Stimulated activated CD4-positive, alpha-beta T cell treated with anti-CD3 and anti-CD28 coated beads, TNF-alpha, amount 100 ng/mL, for 1 hour (primary cell): ENCODE measurements at regions not wholly inside any gene's neighbourhood (a gene's known extent, or its start where the extent isn't known, plus 50 kb on each side); places are given as distances from the start of the nearest gene placed in this dataset.
"Not testable (repeated sequence)": the region's sequence is repeated elsewhere in the genome, so short reads cannot be mapped to it uniquely, and the experiment has no call there.

ENCODE experiments used
- DNase-seq, 3 donors: peaks; one replicate each; pipeline ENCODE4 v3.0.0-alpha.2; 2020; ENCODE audit warnings: low read depth in 3 of 3, low spot score in 1 of 3

DNA sequence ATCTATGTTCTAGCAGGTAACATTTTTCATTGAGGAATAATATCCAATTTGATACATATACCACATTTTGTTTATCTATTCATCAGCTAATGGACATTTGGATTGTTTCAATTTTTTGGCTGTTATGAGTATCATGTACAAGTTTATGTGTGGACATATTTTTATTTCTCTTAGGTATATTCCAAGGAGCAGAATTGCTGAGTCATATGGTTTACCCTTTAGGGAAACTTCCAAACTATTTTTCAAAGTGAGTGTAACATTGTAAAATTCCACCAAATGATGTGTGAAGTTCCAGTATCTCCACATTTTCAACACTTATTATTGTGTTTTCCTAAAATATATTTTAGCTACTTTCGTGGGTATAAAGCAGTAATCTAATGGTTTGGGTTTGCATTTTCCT is 1789.9 kb downstream of the MRPL39 start:
- DNase-seq = no peak

DNA sequence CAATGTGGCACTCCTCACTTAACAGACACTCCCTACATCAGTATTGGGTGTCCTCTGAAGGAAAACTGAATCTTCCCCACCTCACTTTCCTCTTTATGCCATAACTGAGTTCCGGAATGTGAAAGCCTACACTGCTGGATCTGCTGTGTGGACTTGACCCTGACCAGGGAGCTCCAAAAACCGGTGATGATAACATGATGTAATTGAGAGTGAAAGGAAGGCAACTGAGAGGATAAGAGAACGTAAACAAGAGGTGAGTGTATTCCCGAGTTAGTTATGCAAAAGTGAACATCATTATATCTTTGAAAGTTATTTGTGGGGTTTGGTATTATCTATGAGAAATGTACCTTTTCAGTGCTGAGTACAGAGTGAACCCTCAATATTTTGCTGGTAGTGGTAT is 1794.8 kb downstream of the MRPL39 start:
- DNase-seq = no peak

DNA sequence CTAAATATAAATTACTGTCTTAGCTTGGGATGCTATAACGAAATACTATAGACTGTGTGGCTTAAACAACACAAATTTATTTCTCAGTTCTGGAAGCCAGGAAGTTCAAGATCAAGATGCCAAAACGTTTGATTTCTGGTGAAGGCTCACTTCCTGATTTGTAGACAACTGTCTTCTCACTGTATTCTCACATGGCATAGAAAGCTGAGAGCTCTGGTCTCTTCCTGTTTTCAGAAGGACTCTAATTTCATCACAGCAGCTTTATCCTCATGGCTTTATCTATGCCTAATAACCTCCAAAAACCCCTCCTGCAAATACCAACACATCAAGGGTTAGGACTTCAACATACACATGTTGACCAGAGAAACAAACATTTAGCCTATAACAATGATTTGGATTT is 1795.5 kb downstream of the MRPL39 start:
- no peak for DNase-seq

DNA sequence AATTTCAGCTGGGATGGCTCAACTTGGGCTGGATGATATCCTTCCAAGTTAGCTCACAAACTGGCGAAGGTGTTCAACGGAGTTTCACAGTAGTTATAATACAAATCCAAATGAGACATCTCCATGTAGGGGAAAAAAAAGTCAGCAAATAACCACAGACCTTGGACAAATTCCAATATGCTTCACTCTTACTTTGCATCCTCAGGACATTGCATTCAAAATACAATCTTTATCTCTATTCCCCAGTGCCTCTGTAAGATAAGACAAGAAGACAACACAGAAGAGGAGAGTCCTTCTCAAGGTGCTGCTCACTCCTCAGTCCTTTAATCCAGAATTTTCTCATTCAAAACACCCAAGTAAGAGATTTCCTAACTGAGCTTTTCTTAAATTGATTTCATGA is 1797.7 kb downstream of the MRPL39 start:
- DNase-seq = no peak

DNA sequence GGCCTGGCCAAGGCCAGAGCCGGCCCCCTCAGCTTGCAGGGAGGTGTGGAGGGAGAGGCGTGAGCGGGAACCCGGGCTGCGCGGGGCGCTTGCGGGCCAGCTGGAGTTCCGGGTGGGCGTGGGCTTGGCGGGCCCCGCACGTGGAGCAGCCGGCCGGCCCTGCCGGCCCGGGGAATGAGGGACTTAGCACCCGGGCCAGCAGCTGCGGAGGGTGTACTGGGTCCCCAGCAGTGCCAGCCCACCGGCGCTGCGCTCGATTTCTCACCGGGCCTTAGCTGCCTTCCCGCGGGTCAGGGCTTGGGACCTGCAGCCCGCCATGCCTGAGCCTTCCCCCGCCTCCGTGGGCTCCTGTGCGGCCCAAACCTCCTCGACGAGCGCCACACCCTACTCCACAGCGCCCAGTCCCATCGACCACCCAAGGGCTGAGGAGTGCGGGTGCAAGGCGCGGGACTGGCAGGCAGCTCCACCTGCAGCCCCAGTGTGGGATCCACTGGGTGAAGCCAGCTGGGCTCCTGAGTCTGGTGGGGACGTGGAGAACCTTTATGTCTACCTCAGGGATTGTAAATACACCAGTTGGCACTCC is 1800.2 kb downstream of the MRPL39 start:
- not testable (repeated sequence) for DNase-seq

DNA sequence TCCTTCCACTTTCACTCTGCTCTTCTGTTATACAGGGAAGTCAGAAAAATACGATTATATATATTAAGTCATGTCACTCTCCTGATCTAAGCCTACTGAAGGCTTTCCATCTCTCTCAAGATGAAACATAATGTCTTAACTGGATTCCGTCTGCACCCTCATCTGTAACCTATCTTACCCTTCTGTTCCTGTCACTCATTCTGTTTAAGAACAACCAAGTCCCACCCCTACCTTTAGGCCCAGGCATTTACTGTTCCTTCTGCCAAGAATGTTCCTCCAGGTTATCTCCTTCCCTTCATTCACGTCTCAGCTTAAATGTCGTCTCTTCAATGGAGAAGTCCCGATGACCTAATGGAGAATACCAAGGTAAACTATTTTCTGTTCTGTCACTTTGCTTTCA is 1802.4 kb downstream of the MRPL39 start:
- DNase-seq = no peak

DNA sequence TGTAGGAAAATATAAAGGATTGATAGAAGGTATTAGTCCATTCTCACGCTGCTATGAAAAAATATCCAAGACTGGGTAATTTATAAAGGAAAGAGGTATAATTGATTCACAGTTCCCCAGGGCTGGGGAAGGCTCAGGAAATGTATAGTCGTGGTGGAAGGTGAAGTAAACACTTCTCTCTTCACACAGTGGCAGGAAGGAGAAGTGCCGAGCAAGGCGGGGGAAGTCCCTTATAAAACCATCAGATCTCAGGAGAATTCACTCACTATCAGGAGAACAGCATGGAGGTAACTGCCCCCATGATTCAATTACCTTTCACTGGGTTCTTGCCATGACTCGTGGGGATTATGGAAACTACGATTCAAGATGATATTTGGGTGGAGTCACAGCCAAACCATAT is 1806.0 kb downstream of the MRPL39 start:
- DNase-seq = no peak

DNA sequence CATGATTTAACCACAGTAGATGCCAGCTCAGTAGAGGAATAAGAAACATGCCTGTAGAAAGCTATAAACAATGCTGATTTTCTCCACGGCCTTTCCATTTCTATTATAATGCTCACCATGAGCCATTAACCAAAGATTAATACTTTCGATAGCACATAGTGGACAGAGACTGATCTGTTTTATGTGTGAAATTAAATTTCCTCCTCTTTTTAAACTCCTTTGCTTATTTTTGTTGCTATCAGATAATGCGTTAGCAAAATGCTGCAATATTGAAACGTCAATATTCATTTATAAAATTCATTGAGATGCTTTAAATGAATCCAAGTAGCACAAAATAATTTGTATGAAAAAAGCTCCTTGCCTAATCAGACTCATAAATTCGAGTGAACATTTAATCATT is 1807.9 kb downstream of the MRPL39 start:
- DNase-seq = no peak

DNA sequence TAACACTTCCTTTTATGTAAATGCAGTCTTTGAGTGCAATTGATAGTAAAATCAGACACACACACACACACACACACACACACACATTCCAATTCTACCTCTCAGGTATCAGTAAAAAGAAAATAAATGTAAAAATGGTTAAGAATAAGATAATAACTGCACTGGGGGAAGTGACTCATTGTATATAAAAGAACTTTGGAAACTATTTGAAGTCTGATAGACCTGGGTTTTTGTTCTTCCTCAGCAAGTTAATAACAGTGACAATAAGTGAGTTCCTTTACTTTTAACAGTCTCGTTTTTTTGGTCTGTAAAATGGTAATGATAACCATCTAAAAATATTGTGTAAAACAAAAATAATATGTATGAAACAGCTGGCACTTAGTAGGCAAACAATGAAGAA is 1815.0 kb downstream of the MRPL39 start:
- no peak for DNase-seq

DNA sequence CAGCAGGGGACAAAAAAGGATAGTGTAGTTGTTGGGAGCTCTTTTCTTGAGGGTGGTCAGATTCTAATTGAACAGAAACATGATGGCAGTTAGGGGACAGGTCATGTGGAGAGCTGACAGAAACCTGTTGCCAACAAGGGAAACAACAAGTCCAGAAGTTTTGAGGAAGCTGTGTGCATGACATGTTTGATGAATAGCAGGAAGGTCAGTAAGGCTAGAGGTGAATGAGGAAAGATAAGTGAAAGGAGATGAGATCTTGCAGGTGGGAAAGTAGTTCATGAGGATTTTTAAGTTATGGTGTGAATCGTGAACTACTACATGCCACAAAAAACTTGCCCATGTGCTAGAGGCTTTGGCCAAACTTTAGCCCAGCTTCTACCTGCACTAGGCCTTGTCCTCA is 1817.4 kb downstream of the MRPL39 start:
- DNase-seq = no peak

DNA sequence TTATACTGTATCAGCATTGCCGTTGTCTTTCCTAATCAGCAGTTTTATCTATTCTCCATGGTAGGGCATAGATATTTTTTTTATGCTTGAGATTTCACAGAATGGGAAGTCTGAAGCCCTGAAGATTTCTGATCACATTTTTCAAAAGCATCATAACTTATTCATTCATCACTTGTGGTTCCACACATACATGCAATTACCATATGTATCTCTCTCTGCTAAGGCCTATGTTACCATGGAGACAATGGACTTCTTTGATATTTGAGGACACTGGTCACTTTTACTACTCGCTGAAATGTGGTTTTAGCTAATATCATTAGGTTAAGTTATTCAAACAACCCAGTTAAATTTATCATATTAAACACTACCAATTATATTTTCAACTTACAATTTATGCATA is 1827.0 kb downstream of the MRPL39 start:
- DNase-seq = no peak

DNA sequence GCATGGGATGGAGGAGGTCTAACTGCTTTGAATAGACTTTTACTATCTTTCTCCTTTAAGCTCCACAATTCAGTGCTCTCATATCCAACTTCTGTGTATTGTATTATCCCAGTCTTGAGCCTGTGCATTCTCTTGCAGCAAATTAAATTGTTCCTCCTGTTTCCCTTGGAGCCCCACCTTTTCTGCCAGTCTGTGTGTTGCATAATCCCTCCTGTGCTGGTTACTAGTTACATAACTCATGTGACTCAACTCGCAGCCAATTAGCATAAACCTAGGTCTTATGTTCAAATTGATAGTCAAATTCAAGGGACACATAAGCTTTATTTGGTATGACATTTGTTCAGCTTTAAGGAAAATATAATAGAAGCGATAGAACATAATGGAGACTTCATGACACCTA is 1863.5 kb downstream of the MRPL39 start:
- DNase-seq = no peak

DNA sequence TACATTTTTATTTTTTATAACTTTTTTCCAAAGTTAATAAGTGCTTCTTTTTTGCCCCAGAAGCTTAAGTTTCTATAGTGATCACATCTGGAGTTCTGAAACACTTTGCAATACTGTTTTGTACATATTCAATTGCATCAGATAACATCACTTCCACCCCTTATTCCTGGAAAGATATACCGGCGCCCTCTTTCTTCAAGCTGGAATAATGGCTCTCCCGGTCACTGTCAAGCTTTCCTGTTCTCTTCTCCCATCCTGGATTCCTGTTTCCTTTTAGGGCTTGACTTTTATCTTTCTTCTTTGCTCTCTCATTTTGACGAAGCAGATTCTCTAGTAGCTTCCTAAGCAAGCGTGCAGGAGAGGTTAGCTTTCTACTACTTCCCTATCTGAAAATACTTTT is 1866.8 kb downstream of the MRPL39 start:
- no peak for DNase-seq

DNA sequence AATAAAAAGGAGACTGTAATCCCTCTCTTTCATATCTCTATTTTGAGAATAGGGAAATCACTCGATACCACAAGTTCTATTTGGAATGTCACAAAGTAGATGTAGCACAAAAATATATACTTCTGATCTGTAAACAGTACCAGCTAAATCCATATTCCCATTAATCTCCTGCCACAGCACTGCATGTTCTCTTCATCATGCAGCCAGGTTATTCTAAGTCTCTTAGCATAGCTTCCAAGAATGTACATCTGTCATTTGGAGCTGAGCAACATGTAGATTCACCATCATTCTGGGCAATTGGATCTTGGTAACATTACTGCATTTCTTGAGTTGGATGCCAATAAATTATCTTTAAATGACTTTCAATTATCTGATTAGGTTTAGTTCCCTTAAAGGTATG is 1874.5 kb downstream of the MRPL39 start:
- DNase-seq = no peak

DNA sequence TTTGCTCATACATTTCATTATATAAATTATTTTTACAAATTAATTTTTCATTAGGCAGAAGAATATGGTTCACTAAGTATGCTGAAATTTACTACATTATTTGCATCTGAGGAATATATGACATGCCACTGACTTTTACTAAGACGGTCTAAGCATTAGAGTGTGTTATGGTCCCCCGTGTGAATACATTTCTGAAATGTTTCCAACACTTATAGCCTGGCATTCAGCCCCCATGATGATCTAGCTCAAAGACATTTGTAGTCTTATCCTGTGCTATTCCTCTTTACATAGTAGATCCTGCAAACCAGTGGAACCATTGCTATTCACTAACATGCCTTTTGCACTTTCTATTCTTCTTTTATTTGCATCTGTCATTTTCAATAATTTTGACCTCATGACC is 1878.0 kb downstream of the MRPL39 start:
- DNase-seq = no peak

DNA sequence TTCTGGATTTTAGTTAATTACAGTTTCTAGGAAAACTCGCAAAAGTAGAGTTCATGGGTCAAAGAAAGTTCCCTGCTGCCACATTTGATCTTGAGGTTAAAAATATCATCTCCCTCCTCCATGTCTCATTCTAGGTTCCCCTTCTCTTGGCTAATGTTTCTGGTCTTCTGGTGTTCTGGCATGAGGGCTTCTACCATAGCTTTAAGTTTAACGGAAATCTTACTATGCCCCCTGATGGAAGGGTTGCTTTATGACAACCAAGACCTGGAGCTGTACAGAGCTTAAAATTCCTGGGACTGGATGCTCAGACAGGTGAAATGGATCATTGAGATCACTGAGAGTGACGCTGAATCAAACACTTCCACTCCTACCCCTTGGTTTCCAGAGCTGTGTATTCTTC is 1881.7 kb downstream of the MRPL39 start:
- DNase-seq = no peak

DNA sequence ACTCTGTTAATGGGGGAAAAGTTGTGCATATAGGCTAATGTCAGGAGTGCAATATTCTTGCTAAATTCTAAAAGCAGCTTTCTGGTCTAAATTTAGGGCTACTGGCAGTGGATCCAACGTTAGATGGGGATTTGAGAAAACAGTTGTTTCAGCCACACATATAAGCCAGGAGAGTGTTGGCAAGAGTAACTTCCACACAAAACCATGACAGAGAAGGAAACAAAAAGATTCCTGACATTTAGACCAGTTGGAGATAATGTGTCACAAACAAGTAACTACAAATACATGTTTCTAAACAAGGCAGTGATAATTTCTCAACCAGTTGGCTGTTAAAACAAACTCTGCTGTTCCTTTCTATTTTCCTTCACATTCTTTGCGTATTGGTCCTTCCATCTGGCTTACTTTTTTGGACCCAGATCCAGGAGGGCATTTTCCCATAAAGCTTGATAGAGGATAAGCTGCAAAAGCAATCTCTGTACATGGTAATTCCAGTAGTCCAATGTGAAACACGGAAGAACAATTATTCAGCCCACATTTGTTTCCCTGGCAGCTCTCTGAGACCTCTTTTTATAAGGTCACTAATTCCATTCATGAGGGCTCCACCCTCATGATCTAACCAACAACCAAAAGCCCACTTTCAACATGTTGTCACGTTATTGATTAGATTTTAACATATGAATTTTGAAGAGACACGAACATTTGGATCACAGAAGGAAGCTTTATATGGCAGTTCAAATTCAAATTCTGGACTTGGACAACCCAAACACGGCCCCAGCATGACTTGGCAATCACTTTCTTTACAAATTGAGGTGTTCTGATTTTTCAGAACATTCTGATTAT is 1888.6 kb downstream of the MRPL39 start:
- DNase-seq = no peak

DNA sequence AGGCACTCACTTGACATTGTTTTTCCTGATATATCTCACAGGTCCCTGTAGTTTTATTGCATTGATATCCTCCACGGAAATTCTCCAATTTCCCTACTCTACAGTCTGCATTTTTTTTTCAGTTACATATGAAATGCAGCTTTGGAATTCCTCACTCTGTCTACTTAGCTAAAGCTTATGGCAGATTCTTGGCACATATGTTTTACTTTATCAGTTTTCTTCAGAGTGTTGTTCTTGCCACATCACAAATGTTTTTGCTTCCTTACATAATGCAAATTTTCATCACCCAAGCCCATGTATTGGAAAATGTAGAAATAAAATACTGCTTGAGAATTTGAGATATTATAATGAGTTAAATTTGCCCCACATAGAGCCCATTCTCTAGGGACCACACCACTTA is 1895.1 kb downstream of the MRPL39 start:
- no peak for DNase-seq

DNA sequence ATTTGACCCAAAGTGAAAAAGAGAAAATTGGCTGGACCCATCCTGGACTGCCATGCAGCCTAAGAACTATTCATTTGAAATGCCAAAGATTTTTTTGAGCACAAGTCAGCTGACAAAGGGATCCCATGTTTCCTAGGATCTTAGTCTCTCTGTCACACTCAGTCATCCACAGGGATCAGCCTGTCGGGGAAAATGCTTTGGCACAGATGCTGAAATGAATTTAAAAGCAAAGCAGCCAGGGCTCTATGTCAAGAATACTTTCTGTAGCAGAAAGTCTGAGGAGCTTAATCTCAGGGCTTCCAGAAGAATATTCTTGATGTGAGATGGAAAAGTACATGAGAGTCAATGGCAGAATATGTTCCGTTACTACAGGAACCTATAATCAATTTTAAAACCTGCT is 1900.8 kb downstream of the MRPL39 start:
- DNase-seq = no peak

DNA sequence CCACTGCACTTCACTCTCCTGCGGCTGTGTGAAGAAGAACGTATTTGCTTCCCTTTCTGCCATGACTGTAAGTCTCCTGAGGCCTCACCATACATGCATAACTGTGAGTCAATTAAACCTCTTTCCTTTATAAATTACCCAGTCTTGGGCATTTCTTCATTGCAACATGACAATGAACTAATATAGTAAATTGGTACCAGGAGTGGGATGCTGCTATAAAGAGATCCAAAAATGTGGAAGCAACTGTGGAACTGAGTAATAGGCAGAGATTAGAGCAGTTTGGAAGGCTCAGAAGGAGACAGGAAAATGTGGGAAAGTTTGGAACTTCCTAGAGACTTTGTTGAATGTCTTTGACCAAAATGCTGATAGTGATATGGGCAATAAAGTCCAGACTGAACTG is 1907.9 kb downstream of the MRPL39 start:
- DNase-seq = no peak

DNA sequence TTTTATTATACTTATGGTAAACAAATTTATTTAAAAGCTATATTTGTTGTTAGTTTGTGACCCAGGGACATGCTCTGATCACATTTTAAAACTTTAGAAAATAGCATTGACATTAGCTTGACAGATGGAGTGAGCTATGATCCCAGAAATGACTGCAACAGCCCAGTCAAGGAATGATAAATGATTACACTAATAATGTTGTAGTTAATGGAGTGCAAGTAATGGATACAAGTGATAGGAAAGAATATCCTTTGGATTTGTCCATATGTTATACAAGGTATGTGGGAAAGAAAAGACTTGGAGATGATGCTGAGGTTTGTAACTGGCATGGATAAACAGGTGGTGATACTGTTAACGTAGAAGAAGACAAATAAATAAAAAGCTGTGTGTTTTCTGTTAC is 1908.7 kb downstream of the MRPL39 start:
- no peak for DNase-seq

DNA sequence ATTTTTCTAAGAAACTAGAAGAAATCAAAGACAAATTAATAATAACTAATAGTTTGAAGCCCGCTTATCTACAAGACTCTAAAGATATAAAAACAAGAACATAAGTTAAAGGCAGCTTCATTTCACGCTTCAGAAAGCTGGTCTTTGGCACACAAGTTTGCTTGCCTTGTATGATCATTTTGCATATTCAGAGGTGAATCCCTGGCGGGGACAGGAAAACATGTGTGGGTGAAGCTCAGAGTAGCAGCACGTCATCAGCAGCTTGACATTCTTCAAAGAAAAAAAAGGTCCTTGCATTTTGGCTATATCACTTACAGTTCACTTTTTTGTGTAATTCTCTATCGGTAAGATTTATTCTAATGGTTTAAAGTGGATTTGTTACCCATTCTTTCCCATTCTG is 1911.8 kb downstream of the MRPL39 start:
- no peak for DNase-seq

DNA sequence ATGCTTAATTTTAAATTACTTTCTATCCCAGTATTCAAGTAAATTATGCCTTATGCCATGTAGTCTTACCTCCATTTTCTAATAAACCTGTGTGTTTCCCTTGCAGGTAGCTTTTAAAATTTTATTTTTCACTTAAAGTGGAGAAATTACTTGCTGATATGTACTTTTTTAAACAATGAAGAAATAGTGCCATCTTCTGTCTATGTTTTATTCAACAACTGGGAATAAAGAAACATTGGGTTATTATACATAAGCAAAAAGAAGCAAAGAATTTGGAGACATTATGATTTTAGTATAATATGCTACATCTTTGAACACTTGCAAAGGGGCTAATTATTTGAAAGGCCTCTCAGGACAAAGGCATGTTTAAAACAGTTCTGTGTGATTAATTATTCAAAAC is 1912.9 kb downstream of the MRPL39 start:
- DNase-seq = no peak
